Tibial nerve (tissue), 3 donors: ENCODE measurements at regions not wholly inside any gene's neighbourhood (a gene's known extent, or its start where the extent isn't known, plus 50 kb on each side); places are given as distances from the start of the nearest gene placed in this dataset.

Source experiments
- CTCF ChIP-seq, 5 experiments: fragments of 200-600 bp in 3 of 5; fragments of 450-650 bp in 2 of 5; sonication (generic) in 3 of 5; IDR thresholded peaks; one replicate each; pipeline ENCODE4 v1.5.1; 2016 to 2019; ENCODE audit warnings: antibody characterized with exemption in 5 of 5, mild to moderate bottlenecking in 3 of 5, moderate library complexity in 2 of 5
- POLR2A ChIP-seq, 2 donors: fragments of 450-650 bp; IDR thresholded peaks; one replicate each; pipeline ENCODE4 v1.6.1; 2017; ENCODE audit warnings: antibody characterized with exemption in 2 of 2, mild to moderate bottlenecking in 2 of 2, moderate library complexity in 2 of 2

GRCh38 chr12:131443019-131444000, 267.6 kb upstream of the SFSWAP start:
- TF ChIP-seq CTCF (IDR thresholded peaks at IDR 0.05) (no peak), POLR2A (IDR thresholded peaks at IDR 0.05) (no peak)
